SKM-1 treated with dmso at 0.1 percent for 144 hours (cell line): ENCODE measurements at regions not wholly inside any gene's neighbourhood (a gene's known extent, or its start where the extent isn't known, plus 50 kb on each side); places are given as distances from the start of the nearest gene placed in this dataset.
A peak's percentile ranks its signal among the peaks of the same experiment; 100 is the strongest.
"Not testable (repeated sequence)": the region's sequence is repeated elsewhere in the genome, so short reads cannot be mapped to it uniquely, and the experiment has no call there.

ENCODE experiments used
- DNase-seq: peaks from one replicate; lab custom pipeline; 2025; ENCODE audit not compliant: unreplicated experiment; lab: John Stamatoyannopoulos, UW

GRCh38 chr6:92114091-92114675 lies 1305.2 kb downstream of the EPHA7 start:
- no peak for DNase-seq

DNA sequence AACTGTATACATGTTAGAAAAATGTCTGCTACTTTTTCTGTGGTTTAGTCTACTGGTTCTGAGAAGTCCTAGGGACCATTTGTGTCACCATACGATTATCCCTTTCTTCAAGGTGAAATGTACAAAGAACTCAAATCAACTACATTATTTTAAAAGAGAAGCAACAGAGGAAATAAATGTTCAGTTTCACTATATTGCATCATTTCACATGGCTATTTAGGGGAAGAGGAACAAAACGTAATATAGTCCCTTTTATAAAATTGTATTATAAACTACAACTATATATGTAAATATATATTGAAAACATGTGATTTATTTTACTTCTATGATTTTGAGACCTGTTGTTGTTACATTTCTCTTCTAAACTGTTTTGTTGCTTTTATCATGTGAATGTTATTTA lies 1308.0 kb downstream of the EPHA7 start:
- peak; percentile 3 for DNase-seq

- no peak for DNase-seq
Measured at GRCh38 chr6:92110403-92110802, 1309.0 kb downstream of the EPHA7 start.

GRCh38 chr6:92109956-92110355 lies 1309.4 kb downstream of the EPHA7 start:
- peak; percentile 16 for DNase-seq

GRCh38 chr6:92109256-92109655 lies 1310.1 kb downstream of the EPHA7 start:
- no peak for DNase-seq

DNA sequence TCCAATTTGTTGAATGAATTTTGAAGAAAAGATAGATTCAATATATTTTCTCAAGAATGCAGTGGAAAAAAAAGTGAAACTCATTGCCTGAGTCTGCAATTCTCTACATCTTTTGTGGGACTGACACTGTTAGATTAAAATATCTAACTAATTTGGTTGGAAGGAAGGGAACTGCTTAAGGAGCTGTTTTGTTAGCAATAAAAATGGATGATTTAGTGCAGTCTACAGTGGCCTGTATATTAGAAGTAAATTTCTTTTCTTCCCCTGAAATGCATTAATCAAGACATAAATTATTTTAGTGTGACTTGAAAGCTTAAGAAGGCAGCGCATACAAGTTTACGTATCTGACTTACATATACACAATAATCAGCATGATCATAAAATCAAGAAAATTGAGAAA lies 1332.6 kb downstream of the EPHA7 start:
- no peak for DNase-seq

DNA sequence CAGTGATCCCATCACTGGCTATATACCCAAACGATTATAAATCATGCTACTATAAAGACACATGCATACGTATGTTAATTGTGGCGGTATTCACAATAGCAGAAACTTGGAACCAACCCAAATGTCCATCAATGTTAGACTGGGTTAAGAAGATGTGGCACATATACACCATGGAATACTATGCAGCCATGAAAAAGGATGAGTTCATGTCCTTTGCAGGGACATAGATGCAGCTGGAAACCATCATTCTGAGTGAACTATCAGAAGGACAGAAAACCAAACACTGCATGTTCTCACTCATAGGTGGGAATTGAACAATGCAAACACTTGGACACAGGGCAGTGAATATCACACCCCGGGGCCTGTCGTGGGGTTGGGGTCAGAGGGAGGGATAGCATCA lies 1335.4 kb downstream of the EPHA7 start:
- DNase-seq = not testable (repeated sequence)

GRCh38 chr6:92072387-92072786 lies 1347.0 kb downstream of the EPHA7 start:
- no peak for DNase-seq

DNA sequence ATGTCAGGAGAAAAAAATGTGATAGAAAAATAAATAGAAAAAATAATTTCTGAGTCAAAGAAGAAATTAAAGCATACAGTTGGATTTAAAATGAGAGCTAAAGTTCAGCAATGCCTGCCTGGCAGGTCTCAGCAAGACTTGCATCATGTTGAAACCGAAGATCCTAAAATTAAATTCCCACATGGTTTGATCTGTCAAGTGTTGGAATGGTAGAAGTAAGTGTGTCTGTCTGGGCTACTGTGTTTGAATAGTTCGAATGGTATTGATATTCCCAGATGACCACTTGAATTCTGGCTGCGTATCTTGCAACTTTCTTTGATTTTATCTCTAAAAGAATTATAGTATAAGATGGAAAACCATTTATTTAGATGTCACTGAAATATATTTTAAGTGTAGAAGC lies 1349.6 kb downstream of the EPHA7 start:
- no peak for DNase-seq

DNA sequence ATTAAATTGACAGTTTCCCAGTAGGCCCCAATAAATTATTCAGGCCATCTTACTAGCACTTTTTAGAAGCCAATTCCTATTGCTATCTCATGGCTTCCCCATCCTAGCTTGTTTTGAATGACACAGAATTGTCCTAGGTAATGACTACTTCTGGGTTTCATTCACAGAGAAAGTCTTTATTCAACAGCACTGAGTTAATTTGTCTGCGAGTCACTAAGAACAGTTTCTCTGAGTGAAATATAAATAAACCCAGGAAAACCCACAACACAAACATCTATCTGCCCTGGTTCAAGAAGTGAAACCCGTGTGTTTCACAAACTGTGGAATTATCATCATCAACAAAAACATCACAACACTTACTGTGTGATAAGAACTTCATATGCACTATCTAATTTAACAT lies 1366.8 kb downstream of the EPHA7 start:
- DNase-seq = no peak

GRCh38 chr6:92050216-92050615 lies 1369.1 kb downstream of the EPHA7 start:
- no peak for DNase-seq

DNA sequence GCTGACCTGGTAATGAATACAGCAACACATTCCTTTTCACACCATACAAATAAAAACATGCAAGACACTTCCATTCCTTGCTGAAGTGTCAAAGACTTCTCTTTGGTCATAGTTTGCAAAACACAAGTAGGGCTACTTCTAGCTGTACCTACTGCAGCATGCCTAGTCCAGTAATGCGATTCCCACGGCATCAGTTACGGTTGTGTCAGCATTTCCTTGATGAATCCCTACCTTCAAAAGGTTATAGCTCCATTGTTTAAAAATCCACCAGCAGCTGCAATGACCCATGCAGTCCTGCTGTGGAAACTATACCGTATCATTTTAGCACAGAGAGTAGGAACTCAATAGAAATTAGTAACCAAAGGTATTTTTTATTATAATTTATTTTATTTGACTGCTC lies 1371.5 kb downstream of the EPHA7 start:
- DNase-seq = no peak

- DNase-seq = no peak
Measured at GRCh38 chr6:92047152-92047850, 1372.1 kb downstream of the EPHA7 start.

DNA sequence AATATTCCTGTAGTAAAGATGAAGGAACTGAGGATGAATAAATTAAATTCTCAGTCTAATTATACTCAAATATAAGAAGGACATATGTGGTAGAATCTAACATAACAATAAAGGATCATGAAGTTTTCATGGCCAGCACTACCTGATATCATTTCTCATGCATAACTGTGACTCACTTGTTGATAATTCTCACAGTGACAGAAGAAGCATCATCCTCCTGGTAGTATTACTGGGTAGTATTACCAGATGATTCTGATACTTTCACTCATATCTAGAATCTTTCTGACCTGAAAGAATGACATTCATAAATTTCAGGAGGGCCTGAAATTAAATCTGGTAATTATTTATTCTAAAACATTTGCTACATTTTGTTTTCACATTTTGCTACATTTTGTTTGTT lies 1375.0 kb downstream of the EPHA7 start:
- no peak for DNase-seq

GRCh38 chr6:92043777-92044176 lies 1375.6 kb downstream of the EPHA7 start:
- no peak for DNase-seq

DNA sequence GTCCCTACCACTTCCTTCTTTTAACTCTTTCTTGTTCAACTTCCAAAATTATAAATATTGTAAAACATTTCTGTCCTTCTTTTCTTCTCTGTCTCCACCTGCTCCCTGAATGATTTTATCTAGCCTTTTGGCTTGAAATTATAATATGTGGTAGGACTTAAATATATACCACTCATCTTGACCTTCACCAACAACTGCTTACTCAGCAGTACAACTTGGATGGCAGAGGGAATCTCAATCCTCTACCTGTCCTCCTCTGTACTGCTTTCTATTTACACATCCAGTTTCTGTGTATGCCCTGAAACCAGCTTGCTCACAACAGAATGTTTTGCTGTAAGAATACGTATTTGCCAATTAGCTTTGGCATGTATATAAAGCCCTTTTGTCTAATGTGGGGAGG lies 1392.5 kb downstream of the EPHA7 start:
- DNase-seq = no peak

- no peak for DNase-seq
Measured at GRCh38 chr6:92024881-92025280, 1394.5 kb downstream of the EPHA7 start.

GRCh38 chr6:92024110-92024509 lies 1395.2 kb downstream of the EPHA7 start:
- DNase-seq = no peak

DNA sequence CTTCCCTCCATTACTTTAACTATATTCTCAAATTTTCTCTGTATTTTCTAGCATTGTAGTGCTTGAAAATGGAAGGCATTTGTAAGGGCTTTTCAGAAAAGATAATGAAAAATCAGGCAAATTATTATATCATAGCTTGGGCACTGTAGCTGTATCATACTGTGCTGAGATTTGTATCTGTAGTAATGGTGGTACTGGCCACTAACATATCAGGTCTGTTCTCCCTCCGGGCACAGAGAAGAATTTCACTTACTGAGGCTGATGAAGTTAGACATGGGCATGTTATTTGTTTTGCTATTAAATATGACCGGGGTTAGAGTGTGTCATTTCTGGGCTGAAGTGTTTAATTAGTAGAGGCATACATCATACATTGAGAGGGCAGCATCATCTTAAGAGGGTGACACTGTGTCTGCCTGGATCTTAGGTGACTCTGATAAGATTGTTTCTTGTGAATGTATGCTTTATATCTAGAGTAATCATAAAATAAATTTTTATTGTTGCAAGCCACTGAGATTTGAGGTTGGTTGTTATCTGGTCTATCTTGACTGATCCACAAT lies 1395.9 kb downstream of the EPHA7 start:
- no peak for DNase-seq

DNA sequence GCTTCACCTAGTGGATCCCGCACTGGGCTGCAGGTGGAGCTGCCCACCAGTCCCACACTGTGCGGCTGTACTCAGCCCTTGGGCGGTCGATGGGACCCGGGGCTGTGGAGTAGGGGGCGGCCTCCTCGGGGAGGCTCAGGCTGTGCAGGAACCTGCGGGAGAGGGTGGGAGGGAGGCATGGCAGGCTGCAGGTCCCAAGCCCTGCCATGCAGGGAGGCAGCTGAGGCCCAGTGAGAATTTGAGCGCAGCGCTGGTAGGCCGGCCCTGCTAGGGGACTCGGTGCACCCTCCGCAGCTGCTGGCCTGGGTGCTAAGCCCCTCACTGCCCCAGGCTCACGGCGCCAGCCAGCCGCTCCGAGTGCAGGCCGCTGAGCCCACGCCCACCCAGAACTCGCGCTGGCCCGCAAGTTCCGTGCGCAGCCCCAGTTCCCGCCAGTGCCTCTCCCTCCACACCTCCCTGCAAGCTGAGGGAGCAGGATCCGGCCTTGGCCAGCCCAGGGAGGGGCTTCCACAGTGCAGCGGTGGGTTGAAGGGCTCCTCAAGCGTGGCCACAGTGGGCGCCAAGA lies 1407.6 kb downstream of the EPHA7 start:
- no peak for DNase-seq

- DNase-seq = no peak
Measured at GRCh38 chr6:92008757-92009502, 1410.4 kb downstream of the EPHA7 start.

DNA sequence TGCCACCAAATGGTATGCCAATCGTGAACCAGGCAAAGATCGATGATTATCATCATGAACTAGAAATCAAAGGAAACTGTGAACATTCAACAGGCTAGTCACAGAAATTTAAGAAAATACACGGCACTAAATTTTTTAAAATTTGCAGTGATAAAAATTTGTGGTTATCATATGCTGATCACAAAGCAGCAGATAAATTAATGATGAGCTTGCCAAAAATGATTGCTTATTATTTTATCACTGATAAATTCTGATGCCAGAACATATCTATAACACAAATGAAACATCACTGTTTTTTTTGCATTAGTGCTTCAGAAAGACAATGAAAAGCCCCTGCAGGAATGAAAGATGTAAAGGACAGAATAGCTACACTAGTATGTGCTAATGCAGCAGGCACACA lies 1413.2 kb upstream of the MAP3K7 start:
- DNase-seq = no peak
